Urinary bladder (tissue), 3 donors: ENCODE measurements at regions not wholly inside any gene's neighbourhood (a gene's known extent, or its start where the extent isn't known, plus 50 kb on each side); places are given as distances from the start of the nearest gene placed in this dataset.

Experiments
- DNase-seq: peaks from one replicate; pipeline ENCODE4 v3.0.0-alpha.2; 2015; ENCODE audit errors: extremely low spot score
- H3K27ac ChIP-seq: one replicate; pipeline ENCODE4 v1.5.1; 2013; ENCODE audit warnings: low read depth, mild to moderate bottlenecking, moderate library complexity
- H3K36me3 ChIP-seq: one replicate; pipeline ENCODE4 v1.6.1; 2013; ENCODE audit warnings: mild to moderate bottlenecking, moderate library complexity; ENCODE audit not compliant: insufficient read depth
- H3K4me1 ChIP-seq: one replicate; pipeline ENCODE4 v1.6.1; 2013; ENCODE audit warnings: mild to moderate bottlenecking, moderate library complexity; ENCODE audit not compliant: insufficient read depth
- H3K4me3 ChIP-seq: one replicate; pipeline ENCODE4 v1.5.1; 2013; ENCODE audit warnings: low read depth, low read length
- WGBS: extraction: QIAGEN DNeasy Blood & Tissue Kit; methylation state at CpG from one replicate; pipeline ENCODE4 v1.1.7; 2013; 5-methylcytosine and 5-hydroxymethylcytosine counted together
- donor health status: healthy with polysubstance abuse.
- donor health status: healthy.

- H3K4me1 ChIP-seq: no peaks in the 10 kb centered on the region
- H3K4me3 ChIP-seq: no peak overlapping the region
- 91% methylated on average over 12 of the region's 12 CpGs for WGBS
- no peak overlapping the region for H3K27ac ChIP-seq
- no peak for DNase-seq
- H3K36me3 ChIP-seq: no peaks in the 10 kb centered on the region
Observed at GRCh38 chr18:24924066-24924716, 427.8 kb downstream of the ZNF521 start.

DNA sequence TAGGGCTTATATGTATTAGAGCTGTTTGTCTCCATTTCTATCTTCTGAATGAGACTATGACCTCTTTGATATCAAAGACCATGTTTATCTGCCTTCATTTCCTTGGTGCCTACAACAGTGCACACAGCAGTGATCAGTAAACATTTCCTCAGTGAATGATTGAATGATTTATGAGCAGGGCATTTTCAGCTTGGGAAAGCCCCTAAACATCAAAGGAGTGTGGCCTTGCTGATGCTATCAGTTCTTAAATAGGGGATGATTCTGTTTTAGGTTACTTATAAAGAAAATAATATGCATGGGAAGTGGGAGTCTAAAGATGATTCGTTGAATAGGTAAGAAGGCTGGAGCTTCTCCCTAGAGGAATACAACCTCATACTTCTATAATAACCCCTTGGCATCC is 425.3 kb downstream of the ZNF521 start:
- no peak overlapping the region for H3K27ac ChIP-seq
- H3K4me1 ChIP-seq: no peaks in the 10 kb centered on the region
- no peak for DNase-seq
- no peaks in the 10 kb centered on the region for H3K36me3 ChIP-seq
- WGBS: 77% methylated on average over 1 of the region's 1 CpG
- H3K4me3 ChIP-seq: no peak overlapping the region

DNA sequence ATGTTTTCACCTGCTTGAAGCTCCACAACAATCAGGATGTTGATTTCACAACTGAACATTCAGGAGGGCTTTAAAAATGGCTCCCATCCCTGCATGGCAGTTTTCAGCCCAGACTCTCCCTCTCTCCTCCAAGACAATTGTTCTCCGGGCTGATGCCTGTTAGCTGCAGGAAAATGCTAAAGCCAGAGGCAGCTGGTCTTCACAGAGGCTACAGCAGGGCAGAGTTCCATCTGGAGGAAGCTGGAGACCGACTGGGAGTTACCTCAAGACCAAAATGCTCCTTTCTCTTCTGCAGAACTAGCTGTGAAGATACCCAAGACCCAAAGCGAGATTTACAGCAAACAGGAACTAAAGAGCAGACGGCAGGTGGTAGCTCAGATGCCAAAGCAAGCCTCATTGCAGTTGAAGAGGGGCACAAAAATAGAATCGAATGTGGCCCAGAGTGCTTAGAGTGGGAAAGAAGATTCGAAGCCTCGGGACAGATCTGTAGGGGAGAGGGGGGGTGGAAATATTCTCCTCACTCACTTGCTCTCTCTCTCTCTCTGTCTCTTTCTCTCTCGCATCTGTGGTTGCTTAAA is 423.6 kb downstream of the ZNF521 start:
- Histone ChIP-seq H3K4me3 (no peak overlapping the region), H3K36me3 (no peaks in the 10 kb centered on the region), H3K27ac (no peak overlapping the region), H3K4me1 (no peaks in the 10 kb centered on the region)
- DNase-seq: no peak
- 75% methylated on average over 8 of the region's 8 CpGs for WGBS

- H3K36me3 ChIP-seq: no peaks in the 10 kb centered on the region
- H3K4me1 ChIP-seq: no peaks in the 10 kb centered on the region
- H3K27ac ChIP-seq: no peak overlapping the region
- 91% methylated on average over 2 of the region's 2 CpGs for WGBS
- DNase-seq: no peak
- H3K4me3 ChIP-seq: no peak overlapping the region
Observed at GRCh38 chr18:24930478-24930877, 421.5 kb downstream of the ZNF521 start.

- H3K4me1 ChIP-seq: no peaks in the 10 kb centered on the region
- no peak overlapping the region for H3K27ac ChIP-seq
- DNase-seq: no peak
- 79% methylated on average over 6 of the region's 6 CpGs for WGBS
- H3K4me3 ChIP-seq: no peak overlapping the region
- H3K36me3 ChIP-seq: no peaks in the 10 kb centered on the region
Observed at GRCh38 chr18:24930971-24931370, 421.0 kb downstream of the ZNF521 start.

DNA sequence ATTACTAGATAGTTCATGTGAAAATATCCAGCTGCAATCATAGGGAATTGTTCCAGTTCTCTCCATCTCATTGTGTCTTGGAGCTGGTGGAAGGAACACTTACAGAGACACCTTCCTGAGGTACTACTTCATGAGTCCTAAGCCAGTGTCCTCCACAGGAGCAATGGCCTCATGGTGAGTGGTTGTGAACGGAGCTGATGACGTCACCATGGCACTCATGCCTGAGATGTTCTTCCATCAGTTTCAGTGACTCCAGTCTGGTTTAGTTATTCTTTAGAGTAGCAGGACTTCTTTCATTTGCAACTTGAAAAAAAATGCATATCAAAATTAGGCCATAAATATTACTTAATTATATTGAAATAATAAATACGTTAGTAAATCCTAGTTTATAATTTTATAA is 418.6 kb downstream of the ZNF521 start:
- Histone ChIP-seq H3K36me3 (no peaks in the 10 kb centered on the region), H3K4me1 (no peaks in the 10 kb centered on the region), H3K4me3 (no peak overlapping the region), H3K27ac (no peak overlapping the region)
- WGBS: 97% methylated on average over 3 of the region's 3 CpGs
- DNase-seq: no peak

- 92% methylated on average over 7 of the region's 7 CpGs for WGBS
- Histone ChIP-seq H3K4me3 (no peak overlapping the region), H3K27ac (no peak overlapping the region), H3K36me3 (no peaks in the 10 kb centered on the region), H3K4me1 (no peaks in the 10 kb centered on the region)
- DNase-seq: no peak
Observed at GRCh38 chr18:24934258-24934932, 417.6 kb downstream of the ZNF521 start.

DNA sequence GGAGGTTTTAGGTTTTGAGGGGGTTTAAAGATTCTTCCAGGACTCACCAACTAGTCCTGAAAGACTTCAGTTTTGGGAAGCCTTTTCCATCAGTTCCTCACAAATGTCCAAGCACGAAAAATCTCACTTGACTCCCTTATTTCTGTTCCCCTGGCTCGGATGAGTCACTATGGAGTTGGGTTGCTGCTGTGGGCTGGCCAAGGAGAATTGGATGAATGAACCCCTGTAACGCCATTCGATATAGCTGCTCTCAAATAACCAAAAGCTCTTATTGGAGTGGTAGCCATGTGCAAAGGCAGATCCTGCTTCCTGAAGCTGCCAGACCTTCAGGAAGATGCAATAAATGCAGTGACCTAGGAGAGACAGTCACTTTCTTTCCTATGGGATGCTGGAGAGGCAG is 417.0 kb downstream of the ZNF521 start:
- no peak overlapping the region for H3K27ac ChIP-seq
- WGBS: 93% methylated on average over 4 of the region's 4 CpGs
- no peaks in the 10 kb centered on the region for H3K36me3 ChIP-seq
- H3K4me3 ChIP-seq: no peak overlapping the region
- no peak for DNase-seq
- no peaks in the 10 kb centered on the region for H3K4me1 ChIP-seq

GRCh38 chr18:24935896-24936295 is 416.1 kb downstream of the ZNF521 start:
- no peaks in the 10 kb centered on the region for H3K4me1 ChIP-seq
- H3K36me3 ChIP-seq: no peaks in the 10 kb centered on the region
- H3K4me3 ChIP-seq: no peak overlapping the region
- WGBS: 71% methylated on average over 1 of the region's 1 CpG
- H3K27ac ChIP-seq: no peak overlapping the region
- DNase-seq: no peak

GRCh38 chr18:24936691-24937090 is 415.3 kb downstream of the ZNF521 start:
- WGBS: 93% methylated on average over 3 of the region's 3 CpGs
- Histone ChIP-seq H3K27ac (no peak overlapping the region), H3K36me3 (no peaks in the 10 kb centered on the region), H3K4me1 (no peaks in the 10 kb centered on the region), H3K4me3 (no peak overlapping the region)
- no peak for DNase-seq

DNA sequence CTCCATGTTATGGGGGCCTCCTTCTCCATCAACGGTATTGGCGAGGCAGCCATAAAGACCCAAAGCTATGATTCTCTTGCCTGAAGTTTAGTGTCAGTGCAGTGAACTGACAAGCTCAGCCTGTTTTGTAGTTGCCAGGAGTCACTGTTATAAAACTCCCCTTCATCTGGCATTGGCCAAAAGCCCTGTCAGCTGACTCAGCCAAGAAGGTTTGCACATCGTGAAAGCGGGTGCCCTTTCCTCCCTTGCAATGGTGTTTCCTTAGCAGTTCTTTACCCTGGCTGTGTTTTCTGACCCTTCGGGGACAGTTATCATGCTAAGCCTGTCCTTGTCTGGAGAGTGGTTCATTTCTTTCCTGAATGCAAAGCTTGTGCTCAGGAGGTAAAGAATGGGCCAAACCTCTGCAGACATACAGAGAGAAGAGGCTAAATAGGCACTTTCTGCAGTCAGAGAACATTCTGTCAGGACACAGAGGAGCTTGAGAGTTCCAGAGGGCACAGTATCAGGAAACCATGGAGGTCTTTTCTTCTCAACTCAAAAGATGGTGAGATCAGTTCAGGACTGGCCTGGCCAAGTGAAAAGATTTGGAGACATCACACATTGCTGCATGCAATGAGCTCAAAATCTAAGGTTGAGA is 414.2 kb downstream of the ZNF521 start:
- no peaks in the 10 kb centered on the region for H3K36me3 ChIP-seq
- 74% methylated on average over 5 of the region's 5 CpGs for WGBS
- no peak for DNase-seq

GRCh38 chr18:24940416-24940815 is 411.6 kb downstream of the ZNF521 start:
- Histone ChIP-seq H3K27ac (no peak overlapping the region), H3K36me3 (no peaks in the 10 kb centered on the region), H3K4me3 (no peak overlapping the region), H3K4me1 (no peaks in the 10 kb centered on the region)
- no peak for DNase-seq
- 94% methylated on average over 6 of the region's 6 CpGs for WGBS

More for the DNA sequence above, 414.2 kb downstream of the ZNF521 start:
- Histone ChIP-seq H3K4me1 (no peaks in the 10 kb centered on the region), H3K27ac (no peak overlapping the region), H3K4me3 (no peak overlapping the region)

GRCh38 chr18:24941174-24941951 is 410.6 kb downstream of the ZNF521 start:
- WGBS: 38% methylated on average over 6 of the region's 6 CpGs
- no peak overlapping the region for H3K27ac ChIP-seq
- H3K4me3 ChIP-seq: no peak overlapping the region
- no peaks in the 10 kb centered on the region for H3K36me3 ChIP-seq
- DNase-seq: no peak
- no peaks in the 10 kb centered on the region for H3K4me1 ChIP-seq
